Astrocyte (in vitro differentiated cells and primary cell): ENCODE measurements at regions not wholly inside any gene's neighbourhood (a gene's known extent, or its start where the extent isn't known, plus 50 kb on each side); places are given as distances from the start of the nearest gene placed in this dataset.

ENCODE experiments used
- DNase-seq: peaks from one replicate; pipeline ENCODE4 v3.0.0-alpha.2; 2010; ENCODE audit warnings: low read depth
- FAIRE-seq: peaks from 2 replicates; lab custom pipeline; 2011; peaks lifted over from hg19 to GRCh38; lab: Jason Lieb, UNC
- H2AFZ ChIP-seq: 2 replicates; pipeline ENCODE4 v1.6.0; 2012; ENCODE audit warnings: low read depth, low read length, inconsistent platforms
- H3K27ac ChIP-seq: 2 replicates; pipeline ENCODE4 v1.5.1; 2011; ENCODE audit warnings: low read depth, low read length, inconsistent platforms
- H3K27me3 ChIP-seq: 2 replicates; pipeline ENCODE4 v1.6.0; 2011; ENCODE audit warnings: low read length, inconsistent platforms; ENCODE audit not compliant: insufficient read depth
- H3K36me3 ChIP-seq: 2 replicates; pipeline ENCODE4 v1.5.1; 2011; ENCODE audit warnings: low read length, inconsistent platforms; ENCODE audit not compliant: insufficient read depth
- H3K4me1 ChIP-seq: 2 replicates; pipeline ENCODE4 v1.5.1; 2011; ENCODE audit warnings: low read length, inconsistent platforms; ENCODE audit not compliant: insufficient read depth
- H3K4me2 ChIP-seq: 2 replicates; pipeline ENCODE4 v1.6.0; 2012; ENCODE audit warnings: low read length, inconsistent platforms
- H3K4me3 ChIP-seq: 2 replicates; pipeline ENCODE4 v1.5.1; 2011; ENCODE audit warnings: low read depth, mild to moderate bottlenecking, low read length, inconsistent platforms; ENCODE audit not compliant: insufficient read depth
- H3K79me2 ChIP-seq: 2 replicates; pipeline ENCODE4 v1.6.0; 2012; ENCODE audit warnings: mild to moderate bottlenecking, low read length, inconsistent platforms; ENCODE audit not compliant: insufficient read depth
- H3K9ac ChIP-seq: 2 replicates; pipeline ENCODE4 v1.6.0; 2012; ENCODE audit warnings: mild to moderate bottlenecking, low read length, inconsistent platforms
- H3K9me3 ChIP-seq: 2 replicates; pipeline ENCODE4 v1.5.1; 2012; ENCODE audit warnings: low read depth, mild to moderate bottlenecking, low read length, inconsistent platforms; ENCODE audit not compliant: insufficient read depth
- H4K20me1 ChIP-seq: 2 replicates; pipeline ENCODE4 v1.6.0; 2012; ENCODE audit warnings: low read length, inconsistent platforms; ENCODE audit not compliant: insufficient read depth
- H3K27ac Mint-ChIP-seq: one replicate; pipeline ENCODE4 v1.8.0; 2021; ENCODE audit warnings: mild to moderate bottlenecking, mixed read lengths; ENCODE audit not compliant: unreplicated experiment
- H3K27me3 Mint-ChIP-seq: one replicate; pipeline ENCODE4 v1.8.0; 2021; ENCODE audit warnings: low read depth, mixed read lengths; ENCODE audit not compliant: unreplicated experiment
- H3K36me3 Mint-ChIP-seq: one replicate; pipeline ENCODE4 v1.8.0; 2021; ENCODE audit warnings: low read depth, mixed read lengths; ENCODE audit not compliant: unreplicated experiment
- H3K4me1 Mint-ChIP-seq: one replicate; pipeline ENCODE4 v1.8.0; 2021; ENCODE audit warnings: low read depth, mixed read lengths; ENCODE audit not compliant: unreplicated experiment
- H3K4me3 Mint-ChIP-seq: one replicate; pipeline ENCODE4 v1.8.0; 2021; ENCODE audit warnings: mild to moderate bottlenecking, moderate library complexity, mixed read lengths; ENCODE audit not compliant: unreplicated experiment
- H3K9me3 Mint-ChIP-seq: one replicate; pipeline ENCODE4 v1.8.0; 2021; ENCODE audit warnings: mild to moderate bottlenecking, mixed read lengths; ENCODE audit not compliant: unreplicated experiment
- CTCF ChIP-seq: IDR thresholded peaks from 2 replicates; pipeline ENCODE4 v1.5.1; 2011; ENCODE audit warnings: low read depth, mild to moderate bottlenecking, inconsistent platforms, low read length, moderate library complexity; ENCODE audit not compliant: insufficient read depth
- EZH2 ChIP-seq: IDR thresholded peaks from 2 replicates; pipeline ENCODE4 v1.6.1; 2012; ENCODE audit warnings: mild to moderate bottlenecking, low read length, inconsistent platforms; ENCODE audit not compliant: insufficient read depth

GRCh38 chr20:59458645-59459044, 145.7 kb upstream of the PHACTR3 start:
- no peaks in the 10 kb centered on the region for H3K36me3 Mint-ChIP-seq
- H3K4me3 ChIP-seq: no peak overlapping the region
- H3K27ac Mint-ChIP-seq: no peak overlapping the region
- TF ChIP-seq CTCF (no peak), EZH2 (no peak)
- DNase-seq: no peak
- no peak overlapping the region for H3K4me3 Mint-ChIP-seq
- H3K4me2 ChIP-seq: no peak overlapping the region
- no peaks in the 10 kb centered on the region for H4K20me1 ChIP-seq
- no peaks in the 10 kb centered on the region for H3K79me2 ChIP-seq
- H3K27me3 ChIP-seq: no peaks in the 10 kb centered on the region
- peaks cover 2% of the 10 kb centered on the region for H3K9me3 Mint-ChIP-seq
- H3K9me3 ChIP-seq: peaks cover 2% of the 10 kb centered on the region
- H3K36me3 ChIP-seq: no peaks in the 10 kb centered on the region
- H3K4me1 Mint-ChIP-seq: no peaks in the 10 kb centered on the region
- peaks cover 34% of the 10 kb centered on the region for H3K27me3 Mint-ChIP-seq
- no peak overlapping the region for H3K9ac ChIP-seq
- H3K4me1 ChIP-seq: no peaks in the 10 kb centered on the region
- FAIRE-seq: no peak
- H3K27ac ChIP-seq: no peak overlapping the region
- no peak overlapping the region for H2AFZ ChIP-seq

GRCh38 chr20:59459586-59459985, 144.8 kb upstream of the PHACTR3 start:
- Histone ChIP-seq H3K27me3 (no peaks in the 10 kb centered on the region), H3K4me3 (no peak overlapping the region), H3K4me2 (no peak overlapping the region), H3K36me3 (no peaks in the 10 kb centered on the region), H3K27ac (no peak overlapping the region), H3K9ac (no peak overlapping the region), H3K79me2 (no peaks in the 10 kb centered on the region), H2AFZ (no peak overlapping the region), H3K9me3 (peaks cover 2% of the 10 kb centered on the region), H4K20me1 (no peaks in the 10 kb centered on the region), H3K4me1 (no peaks in the 10 kb centered on the region)
- Mint-ChIP-seq H3K9me3 (peaks cover 3% of the 10 kb centered on the region), H3K4me1 (no peaks in the 10 kb centered on the region), H3K27me3 (peaks cover 43% of the 10 kb centered on the region), H3K36me3 (no peaks in the 10 kb centered on the region), H3K27ac (no peak overlapping the region), H3K4me3 (no peak overlapping the region)
- DNase-seq (no peak), FAIRE-seq (no peak)
- TF ChIP-seq CTCF: no peak

- Mint-ChIP-seq H3K9me3 (peaks cover 6% of the 10 kb centered on the region), H3K36me3 (no peaks in the 10 kb centered on the region), H3K4me1 (no peaks in the 10 kb centered on the region), H3K27ac (no peak overlapping the region), H3K4me3 (no peak overlapping the region), H3K27me3 (peaks cover 48% of the 10 kb centered on the region)
- Histone ChIP-seq H3K79me2 (no peaks in the 10 kb centered on the region), H3K9me3 (peaks cover 2% of the 10 kb centered on the region), H3K9ac (no peak overlapping the region), H3K4me3 (no peak overlapping the region), H3K27me3 (no peaks in the 10 kb centered on the region), H3K4me1 (no peaks in the 10 kb centered on the region), H3K4me2 (no peak overlapping the region), H3K27ac (no peak overlapping the region), H4K20me1 (no peaks in the 10 kb centered on the region), H3K36me3 (no peaks in the 10 kb centered on the region), H2AFZ (no peak overlapping the region)
- TF ChIP-seq CTCF: no peak
- no peak for TF ChIP-seq EZH2
- DNase-seq (no peak), FAIRE-seq (no peak)
Measured at GRCh38 chr20:59460352-59460751, 144.0 kb upstream of the PHACTR3 start.
